RPMI7951 (cell line): ENCODE measurements at regions not wholly inside any gene's neighbourhood (a gene's known extent, or its start where the extent isn't known, plus 50 kb on each side); places are given as distances from the start of the nearest gene placed in this dataset.
"Not testable (repeated sequence)": the region's sequence is repeated elsewhere in the genome, so short reads cannot be mapped to it uniquely, and the experiment has no call there.

Experiments used
- DNase-seq: peaks from one replicate; pipeline ENCODE4 v3.0.0-alpha.2; 2012; ENCODE audit warnings: low read depth

GRCh38 chr12:74595696-74596095, 58.1 kb downstream of the ATXN7L3B start:
- no peak for DNase-seq

- peak; percentile 0 for DNase-seq
These were observed 61.2 kb downstream of the ATXN7L3B start for GRCh38 chr12:74598819-74599218.

- no peak for DNase-seq
These were observed 62.3 kb downstream of the ATXN7L3B start for GRCh38 chr12:74599932-74600331.

GRCh38 chr12:74600817-74601216, 63.2 kb downstream of the ATXN7L3B start:
- not testable (repeated sequence) for DNase-seq

GRCh38 chr12:74602881-74603672, 65.4 kb downstream of the ATXN7L3B start:
- DNase-seq: peak; percentile 2

- DNase-seq: no peak
These were observed 70.7 kb downstream of the ATXN7L3B start for GRCh38 chr12:74608231-74608775.

- DNase-seq: no peak
These were observed 73.1 kb downstream of the ATXN7L3B start for GRCh38 chr12:74610711-74611110.

GRCh38 chr12:74614426-74614825, 76.8 kb downstream of the ATXN7L3B start:
- DNase-seq: no peak

GRCh38 chr12:74619084-74619483, 81.4 kb downstream of the ATXN7L3B start:
- DNase-seq: no peak

- DNase-seq: no peak
These were observed 82.2 kb downstream of the ATXN7L3B start for GRCh38 chr12:74619884-74620283.

- DNase-seq: peak; percentile 5
These were observed 83.3 kb downstream of the ATXN7L3B start for GRCh38 chr12:74620921-74621320.

GRCh38 chr12:74624201-74624600, 86.6 kb downstream of the ATXN7L3B start:
- no peak for DNase-seq

GRCh38 chr12:74626397-74626796, 88.8 kb downstream of the ATXN7L3B start:
- no peak for DNase-seq

GRCh38 chr12:74641262-74641661, 103.6 kb downstream of the ATXN7L3B start:
- DNase-seq: no peak

GRCh38 chr12:74641694-74642093, 104.1 kb downstream of the ATXN7L3B start:
- no peak for DNase-seq

GRCh38 chr12:74644681-74645080, 107.0 kb downstream of the ATXN7L3B start:
- peak; percentile 13 for DNase-seq

GRCh38 chr12:74646831-74647230, 109.2 kb downstream of the ATXN7L3B start:
- DNase-seq: no peak

- peak; percentile 26 for DNase-seq
These were observed 109.6 kb downstream of the ATXN7L3B start for GRCh38 chr12:74647256-74647655.

GRCh38 chr12:74656251-74656650, 118.6 kb downstream of the ATXN7L3B start:
- no peak for DNase-seq

GRCh38 chr12:74660442-74660841, 122.8 kb downstream of the ATXN7L3B start:
- no peak for DNase-seq

- DNase-seq: no peak
These were observed 126.3 kb downstream of the ATXN7L3B start for GRCh38 chr12:74663958-74664357.

GRCh38 chr12:74665690-74666089, 128.1 kb downstream of the ATXN7L3B start:
- DNase-seq: no peak

- DNase-seq: no peak
These were observed 133.8 kb downstream of the ATXN7L3B start for GRCh38 chr12:74671421-74671820.

- not testable (repeated sequence) for DNase-seq
These were observed 139.3 kb downstream of the ATXN7L3B start for GRCh38 chr12:74676955-74677354.
